Progenitor cell of endocrine pancreas (in vitro differentiated cells): ENCODE measurements at regions not wholly inside any gene's neighbourhood (a gene's known extent, or its start where the extent isn't known, plus 50 kb on each side); places are given as distances from the start of the nearest gene placed in this dataset.
A peak's percentile ranks its signal among the peaks of the same experiment; 100 is the strongest.

Experiments
- DNase-seq: peaks from one replicate; pipeline ENCODE4 v3.0.0; 2021; ENCODE audit warnings: low spot score; ENCODE audit not compliant: unreplicated experiment
- H3K27ac Mint-ChIP-seq: 2 replicates; pipeline ENCODE4 v1.8.0; 2021; ENCODE audit warnings: mild to moderate bottlenecking, moderate library complexity, mixed read lengths
- H3K27me3 Mint-ChIP-seq: 2 replicates; pipeline ENCODE4 v1.8.0; 2021; ENCODE audit warnings: mixed read lengths
- H3K36me3 Mint-ChIP-seq: 2 replicates; pipeline ENCODE4 v1.8.0; 2022; ENCODE audit warnings: mixed read lengths; ENCODE audit not compliant: insufficient read depth
- H3K4me1 Mint-ChIP-seq: 2 replicates; pipeline ENCODE4 v1.8.0; 2021; ENCODE audit warnings: low read depth, mixed read lengths
- H3K4me3 Mint-ChIP-seq: 2 replicates; pipeline ENCODE4 v1.8.0; 2021; ENCODE audit warnings: low read depth, mild to moderate bottlenecking, moderate library complexity, mixed read lengths
- H3K9me3 Mint-ChIP-seq: 2 replicates; pipeline ENCODE4 v1.8.0; 2021; ENCODE audit warnings: low read depth, mixed read lengths
- TF ChIP-seq, protein P1 (sequence below): fragments of 200-600 bp; sonication (generic); IDR thresholded peaks from one replicate; pipeline ENCODE4 v1.5.0; 2021; ENCODE audit warnings: antibody characterized with exemption, mild to moderate bottlenecking; ENCODE audit not compliant: unreplicated experiment

GRCh38 chr3:19735111-19735510, 198.9 kb downstream of the EFHB start:
- Mint-ChIP-seq H3K27ac (peak overlapping the region; percentile 46), H3K4me3 (no peak overlapping the region), H3K27me3 (no peaks in the 10 kb centered on the region), H3K36me3 (no peaks in the 10 kb centered on the region), H3K9me3 (peaks cover 3% of the 10 kb centered on the region), H3K4me1 (peaks cover 23% of the 10 kb centered on the region)
- TF ChIP-seq, protein P1, sequence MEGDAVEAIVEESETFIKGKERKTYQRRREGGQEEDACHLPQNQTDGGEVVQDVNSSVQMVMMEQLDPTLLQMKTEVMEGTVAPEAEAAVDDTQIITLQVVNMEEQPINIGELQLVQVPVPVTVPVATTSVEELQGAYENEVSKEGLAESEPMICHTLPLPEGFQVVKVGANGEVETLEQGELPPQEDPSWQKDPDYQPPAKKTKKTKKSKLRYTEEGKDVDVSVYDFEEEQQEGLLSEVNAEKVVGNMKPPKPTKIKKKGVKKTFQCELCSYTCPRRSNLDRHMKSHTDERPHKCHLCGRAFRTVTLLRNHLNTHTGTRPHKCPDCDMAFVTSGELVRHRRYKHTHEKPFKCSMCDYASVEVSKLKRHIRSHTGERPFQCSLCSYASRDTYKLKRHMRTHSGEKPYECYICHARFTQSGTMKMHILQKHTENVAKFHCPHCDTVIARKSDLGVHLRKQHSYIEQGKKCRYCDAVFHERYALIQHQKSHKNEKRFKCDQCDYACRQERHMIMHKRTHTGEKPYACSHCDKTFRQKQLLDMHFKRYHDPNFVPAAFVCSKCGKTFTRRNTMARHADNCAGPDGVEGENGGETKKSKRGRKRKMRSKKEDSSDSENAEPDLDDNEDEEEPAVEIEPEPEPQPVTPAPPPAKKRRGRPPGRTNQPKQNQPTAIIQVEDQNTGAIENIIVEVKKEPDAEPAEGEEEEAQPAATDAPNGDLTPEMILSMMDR = no peak
- DNase-seq = no peak

GRCh38 chr3:19734453-19734852, 199.6 kb downstream of the EFHB start:
- no peaks in the 10 kb centered on the region for H3K36me3 Mint-ChIP-seq
- no peak overlapping the region for H3K4me3 Mint-ChIP-seq
- peaks cover 20% of the 10 kb centered on the region for H3K4me1 Mint-ChIP-seq
- no peaks in the 10 kb centered on the region for H3K27me3 Mint-ChIP-seq
- DNase-seq = no peak
- H3K9me3 Mint-ChIP-seq = peaks cover 3% of the 10 kb centered on the region
- TF ChIP-seq, protein P1 = no peak
- H3K27ac Mint-ChIP-seq = no peak overlapping the region

DNA sequence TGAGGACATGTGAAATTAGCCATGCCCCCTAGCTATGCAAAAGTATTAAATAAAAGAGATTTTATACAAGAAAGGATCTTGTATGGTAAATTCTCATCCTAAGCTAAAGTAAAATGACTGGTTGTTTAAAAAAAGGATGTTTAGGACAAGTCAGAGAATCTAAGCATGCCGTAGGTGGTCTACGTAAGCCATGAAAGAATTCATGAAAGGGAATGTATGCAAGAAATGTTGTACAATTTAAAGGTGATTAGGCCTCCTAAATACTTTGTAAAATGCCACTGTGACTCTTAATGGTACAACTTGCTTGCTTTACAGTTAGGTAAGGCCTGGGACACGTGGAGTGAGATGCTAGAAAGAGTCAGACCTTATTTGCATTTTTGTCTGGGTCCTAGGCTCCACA, 209.0 kb downstream of the EFHB start:
- no peaks in the 10 kb centered on the region for H3K4me1 Mint-ChIP-seq
- H3K4me3 Mint-ChIP-seq = no peak overlapping the region
- peaks cover 23% of the 10 kb centered on the region for H3K9me3 Mint-ChIP-seq
- no peak overlapping the region for H3K27ac Mint-ChIP-seq
- H3K27me3 Mint-ChIP-seq = no peaks in the 10 kb centered on the region
- TF ChIP-seq, protein P1 = no peak
- no peak for DNase-seq
- H3K36me3 Mint-ChIP-seq = no peaks in the 10 kb centered on the region

DNA sequence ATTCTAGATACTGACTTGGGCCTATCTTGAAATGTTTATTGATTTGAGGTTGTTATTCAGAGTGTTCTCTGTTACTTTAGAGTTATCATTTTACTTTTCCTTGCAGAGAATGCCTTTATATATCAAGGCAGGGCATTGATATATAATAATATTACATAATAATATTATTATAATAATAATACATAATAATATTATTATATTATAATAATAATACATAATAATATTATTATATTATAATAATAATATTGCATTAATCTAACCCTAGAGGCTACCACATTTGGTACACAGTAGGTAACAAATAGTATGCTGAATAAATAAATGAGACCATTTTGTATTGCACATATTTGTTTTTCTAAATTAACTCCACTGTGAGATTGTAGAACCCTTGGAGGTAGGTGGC, 216.3 kb downstream of the EFHB start:
- no peaks in the 10 kb centered on the region for H3K9me3 Mint-ChIP-seq
- no peaks in the 10 kb centered on the region for H3K36me3 Mint-ChIP-seq
- no peak overlapping the region for H3K4me3 Mint-ChIP-seq
- H3K27ac Mint-ChIP-seq = no peak overlapping the region
- DNase-seq = no peak
- TF ChIP-seq, protein P1 = no peak
- H3K27me3 Mint-ChIP-seq = no peaks in the 10 kb centered on the region
- H3K4me1 Mint-ChIP-seq = no peaks in the 10 kb centered on the region

DNA sequence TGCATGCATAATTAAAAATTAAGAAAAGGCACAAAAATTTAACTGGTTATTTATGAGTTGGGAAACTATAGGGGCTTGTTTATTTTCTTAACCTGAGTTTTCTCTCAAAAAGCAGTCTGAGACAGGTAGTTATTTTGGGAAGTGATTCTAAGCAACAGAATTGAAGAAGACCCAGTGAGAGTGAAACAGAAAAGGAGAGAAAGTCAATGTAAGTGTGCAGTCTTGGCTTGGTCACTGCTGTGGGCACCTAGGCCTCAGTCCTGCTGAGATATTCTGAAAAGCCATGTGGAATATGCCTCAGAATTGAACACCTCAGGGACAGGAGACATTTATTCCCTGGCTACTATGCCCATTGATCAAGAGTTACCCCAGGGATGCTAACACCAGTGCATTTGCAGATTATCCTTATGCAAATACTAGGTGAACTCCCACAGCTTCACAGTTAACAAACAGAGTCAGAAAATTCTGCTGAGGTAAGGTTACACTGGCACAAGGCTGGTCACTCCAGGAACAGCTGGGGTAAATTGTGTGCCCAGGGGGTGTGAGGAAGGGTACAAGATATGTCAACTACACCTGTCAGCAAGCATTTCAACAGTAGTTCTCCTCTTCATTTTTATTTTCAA, 222.7 kb downstream of the EFHB start:
- Mint-ChIP-seq H3K27ac (no peak overlapping the region), H3K4me3 (no peak overlapping the region), H3K27me3 (no peaks in the 10 kb centered on the region), H3K36me3 (no peaks in the 10 kb centered on the region), H3K4me1 (peaks cover 8% of the 10 kb centered on the region), H3K9me3 (no peaks in the 10 kb centered on the region)
- no peak for DNase-seq
- TF ChIP-seq, protein P1 = no peak
